WTC11 (cell line): ENCODE measurements at regions not wholly inside any gene's neighbourhood (a gene's known extent, or its start where the extent isn't known, plus 50 kb on each side); places are given as distances from the start of the nearest gene placed in this dataset.

ENCODE experiments used
- ATAC-seq: fragments of 200-7000 bp; cut with Tn5 transposase; 2 replicates; pipeline ENCODE4 v1.10.0; 2021; ENCODE audit warnings: mild to moderate bottlenecking, moderate library complexity
- CTCF ChIA-PET: fragments of 300-600 bp; sonication (Branson Sonifier 250); formaldehyde crosslinking; loops from one replicate; lab custom pipeline; 2021; ENCODE audit warnings: antibody characterized with exemption; lab: Charles Lee
- POLR2A ChIA-PET: fragments of 350-600 bp; sonication (Branson Sonifier 250); formaldehyde crosslinking; loops from one replicate; lab custom pipeline; 2021; ENCODE audit warnings: antibody characterized with exemption; lab: Charles Lee
- DNase-seq: peaks from one replicate; pipeline ENCODE4 v3.0.0; 2021; ENCODE audit warnings: low spot score
- H3K27ac Mint-ChIP-seq: 2 replicates; pipeline ENCODE4 v1.8.0; 2021; ENCODE audit warnings: mixed read lengths
- H3K27me3 Mint-ChIP-seq: 2 replicates; pipeline ENCODE4 v1.8.0; 2021; ENCODE audit warnings: low read depth, mild to moderate bottlenecking, moderate library complexity, mixed read lengths
- H3K36me3 Mint-ChIP-seq: 2 replicates; pipeline ENCODE4 v1.8.0; 2021; ENCODE audit warnings: mixed read lengths
- H3K4me1 Mint-ChIP-seq: 2 replicates; pipeline ENCODE4 v1.8.0; 2022; ENCODE audit warnings: mixed read lengths
- H3K4me3 Mint-ChIP-seq: 2 replicates; pipeline ENCODE4 v1.8.0; 2021; ENCODE audit warnings: mild to moderate bottlenecking, moderate library complexity, mixed read lengths
- H3K9me3 Mint-ChIP-seq: 2 replicates; pipeline ENCODE4 v1.8.0; 2021; ENCODE audit warnings: mixed read lengths
- AR ChIP-seq: fragments of 250-450 bp; sonication (Bioruptor Pico); IDR thresholded peaks from 2 replicates; pipeline ENCODE4 v1.9.0; 2021; ENCODE audit warnings: mild to moderate bottlenecking
- ATF3 ChIP-seq: sonication (generic); formaldehyde crosslinking; conservative IDR thresholded peaks from 2 replicates; pipeline ENCODE4 v1.8.1; 2022; ENCODE audit warnings: mild to moderate bottlenecking, missing genetic modification reagents
- ATF6 ChIP-seq: sonication (generic); formaldehyde crosslinking; IDR thresholded peaks from 2 replicates; pipeline ENCODE4 v1.8.1; 2023; ENCODE audit warnings: mild to moderate bottlenecking, missing genetic modification reagents
- GABPB1 ChIP-seq: sonication (generic); formaldehyde crosslinking; IDR thresholded peaks from 2 replicates; pipeline ENCODE4 v1.8.1; 2023; ENCODE audit warnings: mild to moderate bottlenecking, missing genetic modification reagents
- KAT7 ChIP-seq: sonication (generic); formaldehyde crosslinking; IDR thresholded peaks from 2 replicates; pipeline ENCODE4 v1.8.1; 2023; ENCODE audit warnings: missing genetic modification reagents, mild to moderate bottlenecking, borderline replicate concordance
- NFE2L1 ChIP-seq: sonication (generic); formaldehyde crosslinking; IDR thresholded peaks from 2 replicates; pipeline ENCODE4 v1.8.1; 2023; ENCODE audit warnings: missing genetic modification reagents
- NR3C1 ChIP-seq: sonication (generic); formaldehyde crosslinking; conservative IDR thresholded peaks from 2 replicates; pipeline ENCODE4 v1.8.1; 2023; ENCODE audit warnings: low read depth, mild to moderate bottlenecking, missing genetic modification reagents
- PREB ChIP-seq: sonication (generic); formaldehyde crosslinking; IDR thresholded peaks from 2 replicates; pipeline ENCODE4 v1.8.1; 2022; ENCODE audit warnings: mild to moderate bottlenecking, missing genetic modification reagents, moderate library complexity, borderline replicate concordance
- RELA ChIP-seq: sonication (generic); formaldehyde crosslinking; IDR thresholded peaks from 2 replicates; pipeline ENCODE4 v1.8.1; 2022; ENCODE audit warnings: missing genetic modification reagents, mild to moderate bottlenecking, borderline replicate concordance
- SMAD3 ChIP-seq: sonication (generic); formaldehyde crosslinking; IDR thresholded peaks from 2 replicates; pipeline ENCODE4 v1.8.0; 2022; ENCODE audit warnings: missing genetic modification reagents, mild to moderate bottlenecking, borderline replicate concordance
- SP1 ChIP-seq: sonication (generic); formaldehyde crosslinking; conservative IDR thresholded peaks from 2 replicates; pipeline ENCODE4 v1.8.1; 2022; ENCODE audit warnings: missing genetic modification reagents
- TEAD1 ChIP-seq: sonication (generic); formaldehyde crosslinking; IDR thresholded peaks from 2 replicates; pipeline ENCODE4 v1.8.0; 2022; ENCODE audit warnings: mild to moderate bottlenecking, missing genetic modification reagents
- TEAD4 ChIP-seq: sonication (generic); formaldehyde crosslinking; IDR thresholded peaks from 2 replicates; pipeline ENCODE4 v1.8.0; 2022; ENCODE audit warnings: mild to moderate bottlenecking, missing genetic modification reagents
- TP53 ChIP-seq: sonication (generic); formaldehyde crosslinking; IDR thresholded peaks from 2 replicates; pipeline ENCODE4 v1.8.1; 2023; ENCODE audit warnings: mild to moderate bottlenecking, missing genetic modification reagents
- ZNF232 ChIP-seq: sonication (generic); formaldehyde crosslinking; IDR thresholded peaks from 2 replicates; pipeline ENCODE4 v1.8.0; 2022; ENCODE audit warnings: mild to moderate bottlenecking, missing genetic modification reagents
- ZNF263 ChIP-seq: sonication (generic); formaldehyde crosslinking; IDR thresholded peaks from 2 replicates; pipeline ENCODE4 v1.8.1; 2022; ENCODE audit warnings: low read depth, mild to moderate bottlenecking, moderate library complexity, missing genetic modification reagents
- ZNF425 ChIP-seq: fragments of 250-450 bp; sonication (Bioruptor Pico); conservative IDR thresholded peaks from 2 replicates; pipeline ENCODE4 v1.9.0; 2021; ENCODE audit warnings: mild to moderate bottlenecking
- TF ChIP-seq, protein P1 (sequence below): fragments of 200-600 bp; IDR thresholded peaks from 2 replicates; pipeline ENCODE4 v1.8.0; 2022; ENCODE audit warnings: antibody characterized with exemption

DNA sequence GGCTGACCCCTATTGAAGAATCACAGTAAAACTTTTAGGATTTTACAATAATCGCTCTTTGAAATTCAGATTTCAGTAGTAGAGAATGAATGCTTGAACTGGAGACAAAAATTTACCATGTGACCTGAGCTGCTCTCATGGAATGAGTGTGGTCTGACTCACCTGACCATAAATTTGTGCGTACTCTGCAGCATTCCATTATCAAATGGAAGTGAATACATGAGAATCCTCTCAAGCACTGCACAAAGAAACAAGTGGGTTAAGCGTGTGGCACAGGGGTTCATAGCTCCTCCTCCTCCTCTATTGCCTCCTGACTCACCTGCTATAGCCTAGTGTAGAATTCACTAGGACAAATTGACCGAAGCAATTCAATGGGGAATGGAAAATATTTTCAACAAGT is 269.8 kb upstream of the CDH9 start:
- ChIA-PET POLR2A (no interaction called here), CTCF (no interaction called here)
- H3K27ac Mint-ChIP-seq = no peak overlapping the region
- TF ChIP-seq, protein P1, sequence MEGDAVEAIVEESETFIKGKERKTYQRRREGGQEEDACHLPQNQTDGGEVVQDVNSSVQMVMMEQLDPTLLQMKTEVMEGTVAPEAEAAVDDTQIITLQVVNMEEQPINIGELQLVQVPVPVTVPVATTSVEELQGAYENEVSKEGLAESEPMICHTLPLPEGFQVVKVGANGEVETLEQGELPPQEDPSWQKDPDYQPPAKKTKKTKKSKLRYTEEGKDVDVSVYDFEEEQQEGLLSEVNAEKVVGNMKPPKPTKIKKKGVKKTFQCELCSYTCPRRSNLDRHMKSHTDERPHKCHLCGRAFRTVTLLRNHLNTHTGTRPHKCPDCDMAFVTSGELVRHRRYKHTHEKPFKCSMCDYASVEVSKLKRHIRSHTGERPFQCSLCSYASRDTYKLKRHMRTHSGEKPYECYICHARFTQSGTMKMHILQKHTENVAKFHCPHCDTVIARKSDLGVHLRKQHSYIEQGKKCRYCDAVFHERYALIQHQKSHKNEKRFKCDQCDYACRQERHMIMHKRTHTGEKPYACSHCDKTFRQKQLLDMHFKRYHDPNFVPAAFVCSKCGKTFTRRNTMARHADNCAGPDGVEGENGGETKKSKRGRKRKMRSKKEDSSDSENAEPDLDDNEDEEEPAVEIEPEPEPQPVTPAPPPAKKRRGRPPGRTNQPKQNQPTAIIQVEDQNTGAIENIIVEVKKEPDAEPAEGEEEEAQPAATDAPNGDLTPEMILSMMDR = no peak
- TF ChIP-seq TEAD1 (CRISPR knock-in tag) (no peak), TEAD4 (CRISPR knock-in tag) (no peak), PREB (CRISPR knock-in tag) (no peak), ATF6 (CRISPR knock-in tag) (no peak), KAT7 (CRISPR knock-in tag) (no peak), ZNF425 (no peak), RELA (CRISPR knock-in tag) (no peak), ZNF263 (CRISPR knock-in tag) (no peak), NFE2L1 (CRISPR knock-in tag) (no peak), SMAD3 (CRISPR knock-in tag) (no peak), SP1 (CRISPR knock-in tag) (no peak)
- no peak overlapping the region for H3K4me3 Mint-ChIP-seq
- DNase-seq = no peak
- H3K4me1 Mint-ChIP-seq = peaks cover 29% of the 10 kb centered on the region
- peaks cover 16% of the 10 kb centered on the region for H3K9me3 Mint-ChIP-seq
- no peaks in the 10 kb centered on the region for H3K27me3 Mint-ChIP-seq
- H3K36me3 Mint-ChIP-seq = no peaks in the 10 kb centered on the region; the same call in 1 of the 2 replicates
- no peak for ATAC-seq

GRCh38 chr5:27290172-27290571 is 251.8 kb upstream of the CDH9 start:
- POLR2A ChIA-PET = no interaction called here
- H3K27ac Mint-ChIP-seq = peak overlapping the region; percentile 63
- ATAC-seq = peak; percentile 69

More at GRCh38 chr5:27290172-27290571, 251.8 kb upstream of the CDH9 start:
- DNase-seq = no peak
- Mint-ChIP-seq H3K4me3 (no peak overlapping the region), H3K4me1 (peaks cover 7% of the 10 kb centered on the region), H3K9me3 (peaks cover 56% of the 10 kb centered on the region), H3K36me3 (peaks cover 41% of the 10 kb centered on the region), H3K27me3 (no peaks in the 10 kb centered on the region; the same call in 1 of the 2 replicates)
- CTCF ChIA-PET = no interaction called here
- TF ChIP-seq NR3C1 (no peak), ATF3 (CRISPR knock-in tag) (no peak), AR (no peak), TEAD1 (CRISPR knock-in tag) (peak; percentile 81; the same call in 1 of the 2 replicates), ZNF232 (CRISPR knock-in tag) (no peak), TP53 (CRISPR knock-in tag) (no peak), GABPB1 (CRISPR knock-in tag) (no peak), TEAD4 (CRISPR knock-in tag) (peak; percentile 58; the same call in 1 of the 2 replicates)
